ENCODE measurements at regions not wholly inside any gene's neighbourhood (a gene's known extent, or its start where the extent isn't known, plus 50 kb on each side); places are given as distances from the start of the nearest gene placed in this dataset.

- Mint-ChIP-seq H3K4me1 (no peaks in the 10 kb centered on the region), H3K27me3 (ENCODE audit: low read depth) (peaks cover 7% of the 10 kb centered on the region), H3K9me3 (no peaks in the 10 kb centered on the region), H3K36me3 (ENCODE audit: low read depth) (no peaks in the 10 kb centered on the region), H3K27ac (no peak overlapping the region), H3K4me3 (no peak overlapping the region)
- TF ChIP-seq CTCF (IDR thresholded peaks at IDR 0.05; ENCODE audit: unreplicated experiment in 3 of 3): no peak
Observed at GRCh38 chr11:70804139-70804837, 406.0 kb downstream of the CTTN start.

- no peak for TF ChIP-seq CTCF (IDR thresholded peaks at IDR 0.05; ENCODE audit: unreplicated experiment in 3 of 3)
- peaks cover 12% of the 10 kb centered on the region for H3K27me3 Mint-ChIP-seq (ENCODE audit: low read depth)
- no peak overlapping the region for H3K27ac Mint-ChIP-seq
- no peaks in the 10 kb centered on the region for H3K9me3 Mint-ChIP-seq
- no peaks in the 10 kb centered on the region for H3K4me1 Mint-ChIP-seq
- H3K4me3 Mint-ChIP-seq: no peak overlapping the region
- no peaks in the 10 kb centered on the region for H3K36me3 Mint-ChIP-seq (ENCODE audit: low read depth)
Observed at GRCh38 chr11:70805243-70805642, 406.9 kb downstream of the CTTN start.

- H3K36me3 Mint-ChIP-seq (ENCODE audit: low read depth): no peaks in the 10 kb centered on the region
- TF ChIP-seq CTCF (IDR thresholded peaks at IDR 0.05; ENCODE audit: unreplicated experiment in 3 of 3): no peak
- no peak overlapping the region for H3K27ac Mint-ChIP-seq
- H3K4me1 Mint-ChIP-seq: no peaks in the 10 kb centered on the region
- H3K4me3 Mint-ChIP-seq: no peak overlapping the region
- peaks cover 12% of the 10 kb centered on the region for H3K27me3 Mint-ChIP-seq (ENCODE audit: low read depth)
- H3K9me3 Mint-ChIP-seq: no peaks in the 10 kb centered on the region
Observed at GRCh38 chr11:70805971-70806370, 407.6 kb downstream of the CTTN start.

GRCh38 chr11:70806461-70807194 is 408.3 kb downstream of the CTTN start:
- TF ChIP-seq CTCF (IDR thresholded peaks at IDR 0.05; ENCODE audit: unreplicated experiment in 3 of 3): no peak
- Mint-ChIP-seq H3K4me3 (no peak overlapping the region), H3K27me3 (ENCODE audit: low read depth) (peaks cover 16% of the 10 kb centered on the region), H3K9me3 (no peaks in the 10 kb centered on the region), H3K36me3 (ENCODE audit: low read depth) (no peaks in the 10 kb centered on the region), H3K4me1 (no peaks in the 10 kb centered on the region), H3K27ac (no peak overlapping the region)

GRCh38 chr11:70807195-70807543 is 408.8 kb downstream of the CTTN start:
- Mint-ChIP-seq H3K4me3 (no peak overlapping the region), H3K4me1 (no peaks in the 10 kb centered on the region), H3K27ac (no peak overlapping the region), H3K9me3 (no peaks in the 10 kb centered on the region), H3K36me3 (ENCODE audit: low read depth) (no peaks in the 10 kb centered on the region), H3K27me3 (ENCODE audit: low read depth) (peaks cover 17% of the 10 kb centered on the region)
- no peak for TF ChIP-seq CTCF (IDR thresholded peaks at IDR 0.05; ENCODE audit: unreplicated experiment in 3 of 3)

All from nephron (organoid).